Endothelial cell (in vitro differentiated cells): ENCODE measurements at regions not wholly inside any gene's neighbourhood (a gene's known extent, or its start where the extent isn't known, plus 50 kb on each side); places are given as distances from the start of the nearest gene placed in this dataset.

Experiments used
- DNase-seq: peaks from one replicate; pipeline ENCODE4 v3.0.0; 2021; ENCODE audit warnings: low spot score
- H3K27ac Mint-ChIP-seq: one replicate; pipeline ENCODE4 v1.8.0; 2021; ENCODE audit warnings: mixed read lengths, inconsistent platforms; ENCODE audit not compliant: unreplicated experiment
- H3K27me3 Mint-ChIP-seq: one replicate; pipeline ENCODE4 v1.8.0; 2021; ENCODE audit warnings: mild to moderate bottlenecking, moderate library complexity, mixed read lengths, inconsistent platforms; ENCODE audit not compliant: unreplicated experiment
- H3K36me3 Mint-ChIP-seq: one replicate; pipeline ENCODE4 v1.8.0; 2021; ENCODE audit warnings: mild to moderate bottlenecking, low read depth, mixed read lengths, inconsistent platforms; ENCODE audit not compliant: unreplicated experiment
- H3K4me1 Mint-ChIP-seq: one replicate; pipeline ENCODE4 v1.8.0; 2021; ENCODE audit warnings: mild to moderate bottlenecking, mixed read lengths, inconsistent platforms; ENCODE audit not compliant: unreplicated experiment
- H3K4me3 Mint-ChIP-seq: one replicate; pipeline ENCODE4 v1.8.0; 2021; ENCODE audit warnings: mild to moderate bottlenecking, mixed read lengths, inconsistent platforms; ENCODE audit not compliant: unreplicated experiment
- H3K9me3 Mint-ChIP-seq: one replicate; pipeline ENCODE4 v1.8.0; 2021; ENCODE audit warnings: mixed read lengths, inconsistent platforms; ENCODE audit not compliant: unreplicated experiment
- TF ChIP-seq, protein P1 (sequence below): fragments of 200-600 bp; sonication (generic); IDR thresholded peaks from one replicate; pipeline ENCODE4 v1.5.0; 2021; ENCODE audit warnings: antibody characterized with exemption; ENCODE audit not compliant: unreplicated experiment

DNA sequence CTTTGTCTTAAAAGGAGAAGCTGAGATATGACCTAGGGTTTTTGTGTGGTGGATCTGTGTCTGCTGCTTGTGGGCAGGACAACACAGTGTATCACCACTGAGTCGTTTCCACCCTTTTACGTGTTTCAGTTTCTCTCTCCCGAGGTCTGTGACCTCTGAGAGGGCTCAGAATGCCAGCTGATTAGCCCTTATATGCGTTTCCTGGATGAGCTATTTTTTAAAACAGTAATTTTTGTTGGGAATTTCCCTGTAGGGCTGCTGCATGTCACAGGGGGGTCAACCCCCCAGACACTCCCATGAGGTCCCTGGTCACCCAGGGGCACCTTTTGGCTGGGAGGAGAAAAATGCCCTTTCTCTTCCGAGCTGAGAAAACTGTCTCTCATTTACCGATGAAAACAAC lies 170.4 kb upstream of the CASK start:
- Mint-ChIP-seq H3K27ac (no peak overlapping the region), H3K27me3 (no peaks in the 10 kb centered on the region), H3K36me3 (no peaks in the 10 kb centered on the region), H3K9me3 (no peaks in the 10 kb centered on the region), H3K4me3 (no peak overlapping the region), H3K4me1 (peaks cover 6% of the 10 kb centered on the region)
- TF ChIP-seq, protein P1, sequence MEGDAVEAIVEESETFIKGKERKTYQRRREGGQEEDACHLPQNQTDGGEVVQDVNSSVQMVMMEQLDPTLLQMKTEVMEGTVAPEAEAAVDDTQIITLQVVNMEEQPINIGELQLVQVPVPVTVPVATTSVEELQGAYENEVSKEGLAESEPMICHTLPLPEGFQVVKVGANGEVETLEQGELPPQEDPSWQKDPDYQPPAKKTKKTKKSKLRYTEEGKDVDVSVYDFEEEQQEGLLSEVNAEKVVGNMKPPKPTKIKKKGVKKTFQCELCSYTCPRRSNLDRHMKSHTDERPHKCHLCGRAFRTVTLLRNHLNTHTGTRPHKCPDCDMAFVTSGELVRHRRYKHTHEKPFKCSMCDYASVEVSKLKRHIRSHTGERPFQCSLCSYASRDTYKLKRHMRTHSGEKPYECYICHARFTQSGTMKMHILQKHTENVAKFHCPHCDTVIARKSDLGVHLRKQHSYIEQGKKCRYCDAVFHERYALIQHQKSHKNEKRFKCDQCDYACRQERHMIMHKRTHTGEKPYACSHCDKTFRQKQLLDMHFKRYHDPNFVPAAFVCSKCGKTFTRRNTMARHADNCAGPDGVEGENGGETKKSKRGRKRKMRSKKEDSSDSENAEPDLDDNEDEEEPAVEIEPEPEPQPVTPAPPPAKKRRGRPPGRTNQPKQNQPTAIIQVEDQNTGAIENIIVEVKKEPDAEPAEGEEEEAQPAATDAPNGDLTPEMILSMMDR = no peak
- DNase-seq = no peak

DNA sequence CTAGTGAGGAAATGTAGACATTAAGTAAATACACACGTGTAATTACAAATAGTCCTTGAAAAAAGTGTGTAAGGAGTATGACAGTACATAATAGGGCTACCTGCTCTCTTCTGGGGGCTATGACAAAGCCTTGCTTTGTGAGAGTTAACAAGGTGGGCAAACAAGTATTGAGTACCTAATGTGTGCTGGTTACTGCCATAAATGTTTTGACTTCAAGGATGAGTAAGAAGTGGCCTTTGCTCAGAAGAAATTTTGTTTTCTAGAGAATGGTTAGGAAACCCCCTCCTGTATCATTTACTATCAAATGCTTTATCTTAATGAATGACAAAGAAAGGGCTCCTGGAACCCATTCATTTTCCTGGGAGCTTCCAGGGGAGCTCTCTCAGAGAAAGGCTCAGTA lies 167.0 kb upstream of the CASK start:
- Mint-ChIP-seq H3K4me3 (no peak overlapping the region), H3K27me3 (no peaks in the 10 kb centered on the region), H3K36me3 (no peaks in the 10 kb centered on the region), H3K4me1 (no peaks in the 10 kb centered on the region), H3K9me3 (no peaks in the 10 kb centered on the region), H3K27ac (no peak overlapping the region)
- no peak for DNase-seq
- TF ChIP-seq, protein P1 = no peak

DNA sequence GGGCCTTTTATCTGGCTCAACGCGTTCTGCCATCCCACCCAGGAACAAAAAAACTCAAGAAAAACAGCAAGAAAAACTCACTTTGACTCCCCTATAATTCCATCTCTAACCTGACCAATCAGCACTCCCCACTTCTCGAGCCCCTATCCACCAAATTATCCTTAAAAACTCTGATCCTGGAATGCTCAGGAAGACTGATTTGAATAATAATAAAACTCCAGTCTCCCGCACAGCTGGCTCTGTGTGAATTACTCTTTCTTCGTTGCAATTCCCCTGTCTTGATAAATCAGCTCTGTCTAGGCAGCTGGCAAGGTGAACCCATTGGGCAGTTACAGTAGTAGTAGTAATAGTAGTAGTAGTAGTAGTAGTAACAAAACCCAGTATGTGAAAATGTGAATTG lies 165.7 kb upstream of the CASK start:
- H3K27me3 Mint-ChIP-seq = no peaks in the 10 kb centered on the region
- no peaks in the 10 kb centered on the region for H3K36me3 Mint-ChIP-seq
- no peak overlapping the region for H3K4me3 Mint-ChIP-seq
- H3K4me1 Mint-ChIP-seq = peaks cover 3% of the 10 kb centered on the region
- TF ChIP-seq, protein P1 = no peak
- no peaks in the 10 kb centered on the region for H3K9me3 Mint-ChIP-seq
- DNase-seq = no peak
- no peak overlapping the region for H3K27ac Mint-ChIP-seq

DNA sequence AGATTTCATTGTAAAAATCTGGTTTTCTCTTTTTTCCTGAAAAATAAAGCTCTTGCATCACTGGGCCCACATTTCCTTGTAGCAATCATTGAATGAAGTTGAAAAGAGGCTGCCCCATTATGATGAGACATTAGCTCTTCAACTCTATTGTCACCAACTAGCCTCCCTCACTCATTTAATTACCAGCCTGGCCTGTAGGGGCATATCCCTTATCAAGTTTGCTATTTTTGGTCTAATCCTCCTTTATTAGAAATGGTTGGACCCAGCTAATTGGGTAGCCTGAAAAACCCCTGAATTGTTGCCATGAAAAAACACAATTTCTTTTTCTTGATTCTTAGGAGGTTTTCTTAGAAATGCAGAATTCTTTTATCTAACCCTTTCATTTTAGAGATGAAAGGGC lies 164.6 kb upstream of the CASK start:
- Mint-ChIP-seq H3K36me3 (no peaks in the 10 kb centered on the region), H3K4me3 (no peak overlapping the region), H3K4me1 (peaks cover 3% of the 10 kb centered on the region), H3K27me3 (no peaks in the 10 kb centered on the region), H3K27ac (no peak overlapping the region), H3K9me3 (no peaks in the 10 kb centered on the region)
- no peak for DNase-seq
- TF ChIP-seq, protein P1 = no peak

DNA sequence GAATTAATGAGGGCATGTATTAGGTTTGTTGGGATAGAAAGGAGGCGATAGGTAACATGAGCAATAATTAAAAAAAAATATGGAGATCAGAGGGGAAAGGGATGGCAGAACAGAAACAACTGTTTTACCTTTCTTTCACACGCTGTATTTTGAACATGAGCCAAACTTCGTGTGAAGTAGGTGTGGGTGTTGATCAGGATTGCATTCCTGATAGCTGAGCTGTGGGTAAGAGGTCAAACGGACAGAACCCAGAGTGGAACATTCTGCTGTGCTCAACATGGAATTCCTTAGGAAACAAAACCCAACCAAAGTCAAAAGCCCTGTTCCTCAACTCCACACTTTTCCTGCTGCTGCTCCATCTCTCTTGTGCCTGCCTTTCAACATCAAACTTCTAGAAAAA lies 162.5 kb upstream of the CASK start:
- DNase-seq = no peak
- Mint-ChIP-seq H3K36me3 (no peaks in the 10 kb centered on the region), H3K27me3 (no peaks in the 10 kb centered on the region), H3K9me3 (no peaks in the 10 kb centered on the region), H3K4me1 (peaks cover 3% of the 10 kb centered on the region), H3K27ac (no peak overlapping the region), H3K4me3 (no peak overlapping the region)
- TF ChIP-seq, protein P1 = no peak
